Ishikawa (cell line): ENCODE measurements at regions not wholly inside any gene's neighbourhood (a gene's known extent, or its start where the extent isn't known, plus 50 kb on each side); places are given as distances from the start of the nearest gene placed in this dataset.

ENCODE experiments used
- CEBPB ChIP-seq: IDR thresholded peaks from 2 replicates; pipeline ENCODE4 v1.6.1; 2012
- CREB1 ChIP-seq: IDR thresholded peaks from 2 replicates; pipeline ENCODE4 v1.6.1; 2012; ENCODE audit warnings: low read depth
- EGR1 ChIP-seq: IDR thresholded peaks from 2 replicates; pipeline ENCODE4 v1.6.1; 2012
- EP300 ChIP-seq: IDR thresholded peaks from 2 replicates; pipeline ENCODE4 v1.6.1; 2012; ENCODE audit warnings: borderline replicate concordance
- FOXM1 ChIP-seq: IDR thresholded peaks from 2 replicates; pipeline ENCODE4 v1.6.1; 2012; ENCODE audit warnings: low read depth, borderline replicate concordance
- NFIC ChIP-seq: IDR thresholded peaks from 2 replicates; pipeline ENCODE4 v1.6.1; 2012
- RAD21 ChIP-seq: IDR thresholded peaks from 2 replicates; pipeline ENCODE4 v1.6.1; 2012; ENCODE audit warnings: low read depth
- REST ChIP-seq: IDR thresholded peaks from 2 replicates; pipeline ENCODE4 v1.6.1; 2012; ENCODE audit warnings: low read depth, mild to moderate bottlenecking
- TAF1 ChIP-seq: IDR thresholded peaks from 2 replicates; pipeline ENCODE4 v1.6.1; 2012; ENCODE audit warnings: low read depth, mild to moderate bottlenecking
- TCF12 ChIP-seq: IDR thresholded peaks from 2 replicates; pipeline ENCODE4 v1.6.1; 2012; ENCODE audit warnings: low read depth
- TEAD4 ChIP-seq: IDR thresholded peaks from 2 replicates; pipeline ENCODE4 v1.6.1; 2012
- USF1 ChIP-seq: IDR thresholded peaks from 2 replicates; pipeline ENCODE4 v1.6.1; 2012
- YY1 ChIP-seq: IDR thresholded peaks from 2 replicates; pipeline ENCODE4 v1.6.1; 2012; ENCODE audit warnings: low read depth
- ZBTB7A ChIP-seq: IDR thresholded peaks from 2 replicates; pipeline ENCODE4 v1.6.1; 2012; ENCODE audit warnings: low read depth
- TF ChIP-seq, protein P1 (sequence below): IDR thresholded peaks from 2 replicates; pipeline ENCODE4 v1.6.1; 2012

- TF ChIP-seq YY1 (no peak), CEBPB (no peak), ZBTB7A (no peak), EGR1 (no peak), CREB1 (no peak), RAD21 (no peak), NFIC (no peak), USF1 (no peak)
- TF ChIP-seq, protein P1, sequence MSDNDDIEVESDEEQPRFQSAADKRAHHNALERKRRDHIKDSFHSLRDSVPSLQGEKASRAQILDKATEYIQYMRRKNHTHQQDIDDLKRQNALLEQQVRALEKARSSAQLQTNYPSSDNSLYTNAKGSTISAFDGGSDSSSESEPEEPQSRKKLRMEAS, result no peak
Observed at GRCh38 chr22:48858121-48858520, 969.6 kb downstream of the BRD1 start.

DNA sequence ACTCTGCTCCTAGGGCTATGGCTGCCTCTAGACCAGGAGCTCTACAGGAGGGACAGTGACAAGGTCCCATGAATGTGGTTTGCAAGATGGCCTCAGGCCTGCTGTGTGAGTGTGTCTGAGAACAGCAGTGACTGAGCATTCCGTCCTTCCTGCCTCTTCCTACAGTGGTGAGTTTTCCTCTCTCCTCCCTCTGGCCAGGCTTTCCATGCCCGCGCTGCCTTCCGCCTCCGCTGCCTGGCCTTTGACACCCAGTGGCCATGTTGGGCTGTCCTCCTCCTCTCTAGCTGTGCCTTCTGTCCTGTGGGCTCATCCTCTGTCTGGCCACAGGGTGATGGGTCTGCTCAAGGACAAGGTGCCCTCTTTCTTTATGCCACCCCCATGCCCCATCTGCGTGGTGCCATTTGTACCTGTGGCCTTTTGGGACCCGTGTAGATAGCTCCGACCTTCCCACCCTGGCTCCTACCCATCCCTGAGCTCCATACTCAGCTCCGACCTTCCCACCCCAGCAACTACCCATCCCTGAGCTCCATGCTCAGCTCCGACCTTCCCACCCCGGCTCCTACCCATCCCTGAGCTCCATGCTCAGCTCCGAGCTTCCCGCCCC, 970.4 kb downstream of the BRD1 start:
- TF ChIP-seq YY1, result no peak
- no peak for TF ChIP-seq TCF12
- no peak for TF ChIP-seq NFIC
- TF ChIP-seq EP300, result no peak
- no peak for TF ChIP-seq TAF1
- no peak for TF ChIP-seq ZBTB7A
- TF ChIP-seq CEBPB, result no peak
- TF ChIP-seq TEAD4, result no peak
- no peak for TF ChIP-seq EGR1
- no peak for TF ChIP-seq CREB1
- TF ChIP-seq FOXM1, result no peak
- TF ChIP-seq RAD21, result no peak
- no peak for TF ChIP-seq REST
- TF ChIP-seq USF1, result no peak

- TF ChIP-seq USF1 (no peak), ZBTB7A (no peak), REST (no peak), TEAD4 (no peak), EGR1 (no peak), FOXM1 (no peak), CEBPB (no peak), CREB1 (no peak), TAF1 (no peak), EP300 (no peak), YY1 (no peak), NFIC (no peak), TCF12 (no peak), RAD21 (no peak)
- TF ChIP-seq, protein P1, result no peak
Observed at GRCh38 chr22:48856308-48856615, 971.4 kb downstream of the BRD1 start.

DNA sequence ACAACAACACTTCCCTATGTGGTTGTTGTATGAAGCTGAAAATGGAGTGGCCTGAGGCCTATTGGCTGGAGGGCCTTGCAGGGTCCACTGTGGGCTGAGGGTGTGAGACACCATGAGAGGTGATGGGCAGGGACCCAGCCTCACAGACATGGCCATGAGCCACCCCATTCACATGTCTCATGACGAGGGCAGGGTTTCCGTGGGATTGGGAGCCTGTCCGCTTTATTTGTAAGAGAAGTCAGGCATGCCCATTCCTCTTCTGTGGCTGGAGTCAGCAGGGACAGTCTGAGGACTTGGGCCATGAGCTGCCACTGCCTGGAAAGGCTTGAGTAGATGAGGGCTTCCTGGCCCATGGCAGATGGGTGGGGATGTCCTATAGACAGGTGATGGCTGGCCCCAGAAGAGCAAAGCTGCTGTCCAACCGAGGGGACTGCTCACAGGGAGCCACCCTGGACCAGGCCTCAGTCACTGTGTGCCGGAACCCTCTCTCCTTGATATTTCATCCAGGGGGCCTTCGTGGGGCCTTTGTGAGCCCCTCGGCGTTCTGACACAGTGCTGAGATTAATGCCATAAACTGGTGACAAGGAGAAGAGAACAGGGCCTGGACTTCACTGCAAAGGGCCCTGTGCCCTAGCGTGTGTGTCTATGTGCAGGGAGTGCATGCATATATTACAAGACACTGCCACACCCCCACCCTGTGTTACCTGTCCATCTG, 971.9 kb downstream of the BRD1 start:
- TF ChIP-seq TAF1 (no peak), CREB1 (no peak), TEAD4 (no peak), EGR1 (no peak)

- TF ChIP-seq CREB1 (no peak), EGR1 (no peak), TCF12 (no peak), TAF1 (no peak), ZBTB7A (no peak), FOXM1 (no peak), EP300 (no peak), USF1 (no peak), NFIC (no peak), CEBPB (no peak), TEAD4 (no peak), RAD21 (no peak)
- TF ChIP-seq, protein P1, result no peak
Observed at GRCh38 chr22:48855013-48855412, 972.7 kb downstream of the BRD1 start.
